HEK293 (cell line): ENCODE measurements at regions not wholly inside any gene's neighbourhood (a gene's known extent, or its start where the extent isn't known, plus 50 kb on each side); places are given as distances from the start of the nearest gene placed in this dataset.

Experiments
- CTCF ChIP-seq: fragments of 450-650 bp; formaldehyde crosslinking; IDR thresholded peaks from 2 replicates; pipeline ENCODE4 v1.5.1; 2016; ENCODE audit warnings: missing biosample characterization, missing genetic modification characterization
- ZBTB44 ChIP-seq: fragments of 450-650 bp; IDR thresholded peaks from 2 replicates; pipeline ENCODE4 v1.5.1; 2018; ENCODE audit warnings: missing biosample characterization, mild to moderate bottlenecking, missing genetic modification characterization
- ZIC2 ChIP-seq: fragments of 450-650 bp; formaldehyde crosslinking; IDR thresholded peaks from 2 replicates; pipeline ENCODE4 v1.5.1; 2016; ENCODE audit warnings: missing biosample characterization, missing genetic modification characterization
- ZNF792 ChIP-seq: fragments of 450-650 bp; formaldehyde crosslinking; IDR thresholded peaks from 2 replicates; pipeline ENCODE4 v1.5.1; 2016; ENCODE audit warnings: missing biosample characterization, missing genetic modification characterization
- ZXDB ChIP-seq: fragments of 450-650 bp; formaldehyde crosslinking; IDR thresholded peaks from 2 replicates; pipeline ENCODE4 v1.5.1; 2016; ENCODE audit warnings: missing biosample characterization, missing genetic modification characterization
- TF ChIP-seq, protein P1 (sequence below): fragments of 450-650 bp; formaldehyde crosslinking; IDR thresholded peaks from 2 replicates; pipeline ENCODE4 v1.5.1; 2016; ENCODE audit warnings: missing biosample characterization, missing genetic modification characterization

- TF ChIP-seq, protein P1, sequence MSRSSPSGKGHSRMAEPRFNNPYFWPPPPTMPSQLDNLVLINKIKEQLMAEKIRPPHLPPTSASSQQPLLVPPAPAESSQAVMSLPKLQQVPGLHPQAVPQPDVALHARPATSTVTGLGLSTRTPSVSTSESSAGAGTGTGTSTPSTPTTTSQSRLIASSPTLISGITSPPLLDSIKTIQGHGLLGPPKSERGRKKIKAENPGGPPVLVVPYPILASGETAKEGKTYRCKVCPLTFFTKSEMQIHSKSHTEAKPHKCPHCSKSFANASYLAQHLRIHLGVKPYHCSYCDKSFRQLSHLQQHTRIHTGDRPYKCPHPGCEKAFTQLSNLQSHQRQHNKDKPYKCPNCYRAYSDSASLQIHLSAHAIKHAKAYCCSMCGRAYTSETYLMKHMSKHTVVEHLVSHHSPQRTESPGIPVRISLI (tag by site-specific recombination), result no peak
- TF ChIP-seq ZNF792 (tag by site-specific recombination) (no peak), ZBTB44 (tag by site-specific recombination) (no peak), ZIC2 (tag by site-specific recombination) (no peak), ZXDB (tag by site-specific recombination) (no peak), CTCF (tag by site-specific recombination) (no peak)
Observed at GRCh38 chr1:87781554-87781953, 452.9 kb downstream of the LMO4 start.
